GM12865 (cell line): ENCODE measurements at regions not wholly inside any gene's neighbourhood (a gene's known extent, or its start where the extent isn't known, plus 50 kb on each side); places are given as distances from the start of the nearest gene placed in this dataset.

Experiments used
- DNase-seq: peaks from one replicate; pipeline ENCODE4 v3.0.0; 2010; ENCODE audit warnings: low read depth
- H3K4me3 ChIP-seq: 2 replicates; pipeline ENCODE4 v1.5.1; 2011; ENCODE audit warnings: mild to moderate bottlenecking, low read depth, low read length, control low read depth
- TF ChIP-seq, protein P1 (sequence below): IDR thresholded peaks from 2 replicates; pipeline ENCODE4 v1.5.1; 2011; ENCODE audit warnings: low read length, control low read depth, low read depth, inconsistent platforms; ENCODE audit not compliant: insufficient read depth; ENCODE audit errors: missing control alignments

GRCh38 chr3:30996467-30996866 lies 102.0 kb upstream of the GADL1 start:
- no peak overlapping the region for H3K4me3 ChIP-seq
- TF ChIP-seq, protein P1, sequence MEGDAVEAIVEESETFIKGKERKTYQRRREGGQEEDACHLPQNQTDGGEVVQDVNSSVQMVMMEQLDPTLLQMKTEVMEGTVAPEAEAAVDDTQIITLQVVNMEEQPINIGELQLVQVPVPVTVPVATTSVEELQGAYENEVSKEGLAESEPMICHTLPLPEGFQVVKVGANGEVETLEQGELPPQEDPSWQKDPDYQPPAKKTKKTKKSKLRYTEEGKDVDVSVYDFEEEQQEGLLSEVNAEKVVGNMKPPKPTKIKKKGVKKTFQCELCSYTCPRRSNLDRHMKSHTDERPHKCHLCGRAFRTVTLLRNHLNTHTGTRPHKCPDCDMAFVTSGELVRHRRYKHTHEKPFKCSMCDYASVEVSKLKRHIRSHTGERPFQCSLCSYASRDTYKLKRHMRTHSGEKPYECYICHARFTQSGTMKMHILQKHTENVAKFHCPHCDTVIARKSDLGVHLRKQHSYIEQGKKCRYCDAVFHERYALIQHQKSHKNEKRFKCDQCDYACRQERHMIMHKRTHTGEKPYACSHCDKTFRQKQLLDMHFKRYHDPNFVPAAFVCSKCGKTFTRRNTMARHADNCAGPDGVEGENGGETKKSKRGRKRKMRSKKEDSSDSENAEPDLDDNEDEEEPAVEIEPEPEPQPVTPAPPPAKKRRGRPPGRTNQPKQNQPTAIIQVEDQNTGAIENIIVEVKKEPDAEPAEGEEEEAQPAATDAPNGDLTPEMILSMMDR = no peak
- DNase-seq = no peak

GRCh38 chr3:31002730-31003129 lies 108.3 kb upstream of the GADL1 start:
- DNase-seq = no peak
- TF ChIP-seq, protein P1 = no peak
- H3K4me3 ChIP-seq = no peak overlapping the region

DNA sequence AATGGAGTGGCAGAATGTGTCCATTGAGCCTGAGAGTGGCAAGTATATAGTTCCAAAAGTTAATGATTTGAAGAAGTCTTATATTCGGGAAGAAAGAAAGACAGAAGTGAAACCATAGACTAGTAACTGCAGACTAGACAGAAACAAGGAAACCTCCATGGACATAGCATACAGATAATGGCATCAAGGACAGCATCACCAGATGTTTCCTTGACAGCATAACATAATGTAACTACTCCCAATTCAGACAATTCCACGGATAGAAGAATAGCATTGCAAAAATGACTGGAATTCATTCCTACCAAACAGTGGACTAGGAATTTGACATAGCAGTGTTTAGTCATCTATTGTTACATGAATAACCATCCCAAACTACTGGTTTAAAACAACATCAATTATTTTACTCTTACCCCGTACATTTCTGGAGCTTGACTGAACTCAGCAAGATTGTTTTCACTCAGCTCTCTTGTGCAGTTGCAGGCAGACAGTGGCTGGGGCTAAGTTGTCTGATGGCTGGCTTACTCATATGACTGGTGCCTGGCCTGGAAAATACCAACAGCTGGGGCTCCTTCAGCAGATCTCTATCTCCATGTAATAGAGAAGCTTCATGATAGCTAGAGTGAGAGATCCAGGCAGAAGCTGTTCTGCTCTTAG lies 109.7 kb upstream of the GADL1 start:
- TF ChIP-seq, protein P1 = no peak
- no peak overlapping the region for H3K4me3 ChIP-seq
- no peak for DNase-seq

GRCh38 chr3:31008994-31009393 lies 114.5 kb upstream of the GADL1 start:
- no peak for DNase-seq

DNA sequence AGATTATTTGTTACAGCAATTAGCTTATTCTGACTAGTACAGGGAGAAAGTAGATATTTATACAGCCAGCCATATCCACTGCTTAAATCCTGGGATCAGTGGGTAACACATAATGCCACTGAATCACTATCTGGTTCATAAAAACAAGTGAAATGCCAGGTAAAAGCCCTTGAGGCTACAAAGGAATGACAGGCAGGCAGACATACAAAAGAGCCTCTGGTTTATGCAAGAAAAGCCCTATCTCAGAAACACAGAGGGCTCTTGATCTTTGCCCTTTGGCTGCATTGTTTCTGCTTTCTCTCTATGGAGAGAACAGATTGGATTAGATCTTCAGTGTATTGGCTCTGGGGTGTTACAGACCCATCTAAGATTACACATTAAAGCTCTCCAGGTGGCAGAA lies 115.4 kb upstream of the GADL1 start:
- DNase-seq = no peak
- H3K4me3 ChIP-seq = no peak overlapping the region
- TF ChIP-seq, protein P1 = no peak

More at GRCh38 chr3:31008994-31009393, 114.5 kb upstream of the GADL1 start:
- H3K4me3 ChIP-seq = no peak overlapping the region
- TF ChIP-seq, protein P1 = no peak

- DNase-seq = no peak
- H3K4me3 ChIP-seq = no peak overlapping the region
- TF ChIP-seq, protein P1 = no peak
These were observed 116.0 kb upstream of the GADL1 start for GRCh38 chr3:31010491-31010890.

GRCh38 chr3:31011380-31011779 lies 116.9 kb upstream of the GADL1 start:
- no peak for DNase-seq
- no peak overlapping the region for H3K4me3 ChIP-seq
- TF ChIP-seq, protein P1 = no peak
